HepG2 (cell line): ENCODE measurements at regions not wholly inside any gene's neighbourhood (a gene's known extent, or its start where the extent isn't known, plus 50 kb on each side); places are given as distances from the start of the nearest gene placed in this dataset.

Experiments used
- ATAC-seq: fragments of 200-7000 bp; cut with Tn5 transposase; 3 replicates; pipeline ENCODE4 v1.9.1; 2020; ENCODE audit warnings: mild to moderate bottlenecking, moderate library complexity
- BruUV-seq: library from RNA; stranded (reverse); fragments of 400-500 nt; replicated peaks from 2 replicates; lab custom pipeline; 2021; lab: Mats Ljungman, UMichigan
- CTCF ChIA-PET: fragments of 300-600 bp; formaldehyde crosslinking; extraction: SDS; loops from one replicate; lab custom pipeline; 2021; ENCODE audit warnings: low total read pairs, inconsistent platforms, low intra/inter-chr PET ratio; lab: Yijun Ruan, JAX
- POLR2A ChIA-PET: fragments of 350-600 bp; sonication (Branson Sonifier 250); formaldehyde crosslinking; loops from one replicate; lab custom pipeline; 2020; ENCODE audit warnings: antibody characterized with exemption, inconsistent platforms; lab: Yijun Ruan, JAX
- DNase-seq: peaks from one replicate; pipeline ENCODE4 v3.0.0-alpha.2; 2015; ENCODE audit warnings: low spot score
- FAIRE-seq: peaks from 3 replicates; lab custom pipeline; 2011; peaks lifted over from hg19 to GRCh38; lab: Jason Lieb, UNC
- H2AFZ ChIP-seq: one replicate; pipeline ENCODE4 v1.6.1; 2011; ENCODE audit warnings: low read length, inconsistent platforms
- H3K27ac ChIP-seq: fragments of 300-600 bp; 3 replicates; pipeline ENCODE4 v1.8.0; 2011; ENCODE audit warnings: mixed run types, mild to moderate bottlenecking, mixed read lengths, low read length, inconsistent platforms; ENCODE audit not compliant: insufficient read depth; ENCODE audit errors: extremely low read length
- H3K27me3 ChIP-seq, 2 experiments: fragments of 200-600 bp in 1 of 2; 2 replicates in 1 of 2; 3 replicates in 1 of 2; pipeline versions ENCODE4 v1.6.0 to v1.8.0; 2011; ENCODE audit warnings: low read length in 2 of 2, mild to moderate bottlenecking in 2 of 2, moderate library complexity in 2 of 2, inconsistent platforms in 1 of 2; ENCODE audit not compliant: insufficient read depth in 2 of 2, control insufficient read depth in 1 of 2
- H3K36me3 ChIP-seq, 2 experiments: fragments of 200-600 bp in 1 of 2; replicated peaks in 1 of 2; 2 replicates in 1 of 2; 3 replicates in 1 of 2; pipeline versions ENCODE4 v1.5.1 to v1.8.0; 2011; ENCODE audit warnings: low read length in 2 of 2, inconsistent platforms in 1 of 2; ENCODE audit not compliant: insufficient read depth in 2 of 2, control insufficient read depth in 1 of 2
- H3K4me1 ChIP-seq: 2 replicates; pipeline ENCODE4 v1.5.1; 2012; ENCODE audit warnings: low read length, inconsistent platforms; ENCODE audit not compliant: insufficient read depth
- H3K4me2 ChIP-seq: 2 replicates; pipeline ENCODE4 v1.6.0; 2011; ENCODE audit warnings: low read depth, low read length, inconsistent platforms
- H3K4me3 ChIP-seq, 3 experiments: fragments of 200-600 bp in 1 of 3; sonication (generic), shearing (Covaris generic) in 1 of 3; replicated peaks in 1 of 3; 2 replicates each; pipeline ENCODE4 v1.5.1; 2011 to 2016; ENCODE audit warnings: low read length in 3 of 3, inconsistent platforms in 2 of 3, low read depth in 2 of 3, mild to moderate bottlenecking in 2 of 3, control low read depth in 1 of 3, mixed read lengths in 1 of 3; ENCODE audit not compliant: insufficient read depth in 1 of 3
- H3K79me2 ChIP-seq: one replicate; pipeline ENCODE4 v1.6.1; 2011; ENCODE audit warnings: low read length, inconsistent platforms; ENCODE audit not compliant: insufficient read depth
- H3K9ac ChIP-seq: 2 replicates; pipeline ENCODE4 v1.6.0; 2011; ENCODE audit warnings: mild to moderate bottlenecking, low read depth, low read length, inconsistent platforms; ENCODE audit not compliant: insufficient read depth
- H3K9me3 ChIP-seq: 2 replicates; pipeline ENCODE4 v1.5.1; 2012; ENCODE audit warnings: mild to moderate bottlenecking, low read length
- H4K20me1 ChIP-seq: 2 replicates; pipeline ENCODE4 v1.6.0; 2011; ENCODE audit warnings: inconsistent platforms, mild to moderate bottlenecking, low read length, moderate library complexity; ENCODE audit not compliant: insufficient read depth
- GABPA ChIP-seq, 2 experiments: IDR thresholded peaks; 2 replicates each; pipeline ENCODE4 v1.6.1; 2011 to 2016; ENCODE audit warnings: low read depth in 2 of 2, low read length in 1 of 2, missing biosample characterization in 1 of 2, missing genetic modification characterization in 1 of 2
- POGZ ChIP-seq: sonication (generic); formaldehyde crosslinking; IDR thresholded peaks from 2 replicates; pipeline ENCODE4 v1.4.0; 2020; ENCODE audit warnings: mild to moderate bottlenecking, missing genetic modification reagents
- POLR2AphosphoS2 ChIP-seq: IDR thresholded peaks from 2 replicates; pipeline ENCODE4 v1.6.1; 2011; ENCODE audit warnings: low read depth, low read length, improper control_type of control experiment
- RBM22 ChIP-seq: fragments of 200-400 bp; formaldehyde crosslinking; optimal IDR thresholded peaks from 2 replicates; pipeline ENCODE3; 2017; ENCODE audit warnings: mild to moderate bottlenecking, low read length, moderate library complexity
- RELA ChIP-seq: sonication (generic); formaldehyde crosslinking; IDR thresholded peaks from 2 replicates; pipeline ENCODE4 v1.4.0; 2020; ENCODE audit warnings: missing genetic modification reagents
- RNF2 ChIP-seq: fragments of 450-650 bp; conservative IDR thresholded peaks from 2 replicates; pipeline ENCODE4 v1.6.1; 2016; ENCODE audit warnings: low read depth
- TFDP1 ChIP-seq: IDR thresholded peaks from 2 replicates; pipeline ENCODE4 v1.6.1; 2016; ENCODE audit warnings: missing compliant biosample characterization, missing genetic modification reagents, borderline replicate concordance
- THAP7 ChIP-seq: sonication (generic); formaldehyde crosslinking; IDR thresholded peaks from 2 replicates; pipeline ENCODE4 v1.8.1; 2023; ENCODE audit warnings: mild to moderate bottlenecking, missing genetic modification reagents
- ZNF17 ChIP-seq: sonication (generic); formaldehyde crosslinking; IDR thresholded peaks from 2 replicates; pipeline ENCODE4 v1.5.0; 2020; ENCODE audit warnings: mild to moderate bottlenecking, missing genetic modification reagents
- ZNF205 ChIP-seq: IDR thresholded peaks from 2 replicates; pipeline ENCODE4 v1.6.1; 2018; ENCODE audit warnings: missing biosample characterization, missing genetic modification reagents
- ZNF441 ChIP-seq: sonication (generic); formaldehyde crosslinking; IDR thresholded peaks from 2 replicates; pipeline ENCODE4 v1.7.0; 2021; ENCODE audit warnings: missing genetic modification reagents, borderline replicate concordance
- ZNF605 ChIP-seq: sonication (generic); formaldehyde crosslinking; IDR thresholded peaks from 2 replicates; pipeline ENCODE4 v1.8.0; 2022; ENCODE audit warnings: mild to moderate bottlenecking, missing genetic modification reagents
- ZNF792 ChIP-seq: IDR thresholded peaks from 2 replicates; pipeline ENCODE4 v1.6.1; 2016
- WGBS: methylation state at CpG from one replicate; pipeline ENCODE4 v1.1.6; 2017; ENCODE audit warnings: low lambda C conversion rate; 5-methylcytosine and 5-hydroxymethylcytosine counted together
- in situ Hi-C: cut with HindIII; loops from 2 replicates; pipeline ENCODE4 v1.10.0; 2017; ENCODE audit warnings: low pct_unique_long_range_greater_than_20kb; ENCODE audit not compliant: extremely low pct_ligation_motif_present
- intact Hi-C: fragments of 100-400 bp; cut with micrococcal nuclease; formaldehyde crosslinking; loops from one replicate; pipeline ENCODE4 v1.10.0; 2022; ENCODE audit not compliant: unreplicated experiment

- H3K27ac ChIP-seq: no peak overlapping the region
- FAIRE-seq (no peak), ATAC-seq (no peak), DNase-seq (no peak)
- H4K20me1 ChIP-seq: no peaks in the 10 kb centered on the region
- intact Hi-C loops: no loop called here
- no peak overlapping the region for H3K9ac ChIP-seq
- H3K4me2 ChIP-seq: no peak overlapping the region
- H3K27me3 ChIP-seq: no peaks in the 10 kb centered on the region
- ChIA-PET POLR2A (no interaction called here), CTCF (no interaction called here)
- H3K4me3 ChIP-seq: no peak overlapping the region
- H3K79me2 ChIP-seq: no peaks in the 10 kb centered on the region
- BruUV-seq: no TSS peak
- H2AFZ ChIP-seq: no peak overlapping the region
- TF ChIP-seq ZNF605 (no peak), ZNF792 (CRISPR knock-in tag) (no peak), RBM22 (no peak), POLR2AphosphoS2 (no peak), GABPA (IDR thresholded peaks at IDR 0.05; ENCODE audit: low read depth, low read length) (no peak), GABPA (CRISPR knock-in tag; IDR thresholded peaks at IDR 0.05; ENCODE audit: low read depth) (no peak), RELA (CRISPR knock-in tag) (no peak), POGZ (no peak), ZNF441 (no peak), TFDP1 (CRISPR knock-in tag) (no peak), THAP7 (CRISPR knock-in tag) (no peak), ZNF205 (CRISPR knock-in tag) (no peak), RNF2 (no peak), ZNF17 (CRISPR knock-in tag) (no peak)
- H3K4me1 ChIP-seq: no peaks in the 10 kb centered on the region
- H3K9me3 ChIP-seq: peaks cover 2% of the 10 kb centered on the region; the same call in 1 of the 2 replicates
- in situ Hi-C loops: no loop called here
- no peaks in the 10 kb centered on the region for H3K36me3 ChIP-seq
- 62% methylated on average over 8 of the region's 13 CpGs for WGBS
Measured at GRCh38 chr11:25515576-25515975, 816.4 kb upstream of the ANO3 start.
